Pancreas (tissue), 10 donors: ENCODE measurements at regions not wholly inside any gene's neighbourhood (a gene's known extent, or its start where the extent isn't known, plus 50 kb on each side); places are given as distances from the start of the nearest gene placed in this dataset.
"Not testable (repeated sequence)": the region's sequence is repeated elsewhere in the genome, so short reads cannot be mapped to it uniquely, and the experiment has no call there.

ENCODE experiments used
- ATAC-seq, 4 donors: fragments of 200-7000 bp; cut with Tn5 transposase; one replicate each; pipeline versions ENCODE4 v1.8.0 to v1.9.1; 2020; ENCODE audit warnings: mild to moderate bottlenecking in 4 of 4, moderate library complexity in 4 of 4
- DNase-seq, 6 donors: peaks; one replicate each; pipeline ENCODE4 v3.0.0-alpha.2; 2020
- FAIRE-seq: peaks from 2 replicates; lab custom pipeline; 2012; peaks lifted over from hg19 to GRCh38; lab: Jason Lieb, UNC
- H3K27ac ChIP-seq, 4 donors: fragments of 200-600 bp; sonication (generic); 1 replicate in 3 of 4; 2 replicates in 1 of 4; pipeline versions ENCODE4 v1.5.0 to v1.8.0; 2020
- H3K27me3 ChIP-seq, 4 donors: fragments of 200-600 bp; one replicate each; pipeline ENCODE4 v1.8.0; 2021
- H3K36me3 ChIP-seq, 3 donors: fragments of 200-600 bp; sonication (generic) in 1 of 3; one replicate each; pipeline versions ENCODE4 v1.5.0 to v1.8.0; 2020 to 2021
- H3K4me1 ChIP-seq, 3 donors: fragments of 200-600 bp; one replicate each; pipeline ENCODE4 v1.8.0; 2021
- H3K4me3 ChIP-seq, 4 donors: fragments of 200-600 bp; sonication (generic) in 2 of 4; one replicate each; pipeline versions ENCODE4 v1.5.0 to v1.8.0; 2020 to 2021
- H3K9me3 ChIP-seq, 4 donors: fragments of 200-600 bp; one replicate each; pipeline ENCODE4 v1.8.0; 2021
- CTCF ChIP-seq, 4 donors: fragments of 200-600 bp; sonication (generic) in 3 of 4; IDR thresholded peaks; one replicate each; pipeline versions ENCODE4 v1.5.0 to v1.8.0; 2021; ENCODE audit warnings: antibody characterized with exemption in 4 of 4
- WGBS, 2 donors: extraction: QIAGEN DNeasy Blood & Tissue Kit; methylation state at CpG; one replicate each; pipeline ENCODE4 v1.1.7; 2013; 5-methylcytosine and 5-hydroxymethylcytosine counted together
- intact Hi-C, 3 donors: fragments of 100-400 bp; cut with DNase I; formaldehyde crosslinking; loops; one replicate each; pipeline versions ENCODE4 v1.11.1 to v1.14.2; 2022
- donor health status: healthy with polysubstance abuse.
- donor health status: DM: no; HTN: no; CAD: no; lungs with moderate emphysema.
- donor health status: DM: no; HTN: no; CAD: no.
- donor health status: control.
- donor health status: control.
- donor health status: Bipolar disorder and iron deficiency.
- donor health status: DM: yes; HTN: yes; CAD: no.
- donor health status: DM: no; HTN: no; CAD: no.
- donor health status: DM: no; HTN: no; CAD: no.
- donor health status: DM: yes; HTN: yes; CAD: no.

- no peak for TF ChIP-seq CTCF (IDR thresholded peaks at IDR 0.05)
- FAIRE-seq: no peak
- Histone ChIP-seq H3K27me3 (no peaks in the 10 kb centered on the region), H3K4me3 (no peak overlapping the region), H3K27ac (no peak overlapping the region), H3K36me3 (no peaks in the 10 kb centered on the region), H3K9me3 (no peaks in the 10 kb centered on the region), H3K4me1 (no peaks in the 10 kb centered on the region)
- peak in 1 of 4 donors; percentile 21 for ATAC-seq
- DNase-seq: no peak
- WGBS, 2 donors: 49 to 57% methylated on average over 6 of the region's 6 CpGs
- intact Hi-C loops: no loop called here
Measured at GRCh38 chr2:224217233-224217961, 178.3 kb upstream of the SERPINE2 start.

- FAIRE-seq: not testable (repeated sequence)
- WGBS, 2 donors: 70 to 75% methylated on average over 3 of the region's 3 CpGs
Measured at GRCh38 chr2:224215611-224216010, 176.5 kb upstream of the SERPINE2 start.

GRCh38 chr2:224213396-224213795 is 174.3 kb upstream of the SERPINE2 start:
- ATAC-seq: no peak
- Histone ChIP-seq H3K4me1 (no peaks in the 10 kb centered on the region), H3K4me3 (no peak overlapping the region), H3K27me3 (no peaks in the 10 kb centered on the region), H3K27ac (no peak overlapping the region), H3K36me3 (no peaks in the 10 kb centered on the region), H3K9me3 (no peaks in the 10 kb centered on the region)
- 57 to 63% methylated on average over 4 of the region's 4 CpGs for WGBS, 2 donors
- no peak for TF ChIP-seq CTCF (IDR thresholded peaks at IDR 0.05)
- FAIRE-seq: no peak
- intact Hi-C loops: no loop called here
- DNase-seq: no peak

More at GRCh38 chr2:224215611-224216010, 176.5 kb upstream of the SERPINE2 start:
- H3K4me3 ChIP-seq, H3K4me1 ChIP-seq, H3K27me3 ChIP-seq, H3K9me3 ChIP-seq, H3K27ac ChIP-seq, DNase-seq, H3K36me3 ChIP-seq, ATAC-seq, intact Hi-C loops: not testable (repeated sequence)

- Histone ChIP-seq H3K9me3 (no peaks in the 10 kb centered on the region), H3K27me3 (no peaks in the 10 kb centered on the region), H3K27ac (no peak overlapping the region), H3K4me1 (no peaks in the 10 kb centered on the region), H3K36me3 (no peaks in the 10 kb centered on the region), H3K4me3 (no peak overlapping the region)
- DNase-seq (no peak), FAIRE-seq (no peak), ATAC-seq (no peak)
- intact Hi-C loops: no loop called here
- no peak for TF ChIP-seq CTCF (IDR thresholded peaks at IDR 0.05)
- WGBS, 2 donors: 40 to 50% methylated on average over 4 of the region's 4 CpGs
Measured at GRCh38 chr2:224211791-224212190, 172.7 kb upstream of the SERPINE2 start.

- no peak for FAIRE-seq
- no peak for DNase-seq
- Histone ChIP-seq H3K4me3 (no peak overlapping the region), H3K36me3 (no peaks in the 10 kb centered on the region), H3K4me1 (no peaks in the 10 kb centered on the region), H3K9me3 (no peaks in the 10 kb centered on the region), H3K27ac (no peak overlapping the region), H3K27me3 (no peaks in the 10 kb centered on the region)
- intact Hi-C loops: no loop called here
- no peak for TF ChIP-seq CTCF (IDR thresholded peaks at IDR 0.05)
- no peak for ATAC-seq
Measured at GRCh38 chr2:224211181-224211480, 172.0 kb upstream of the SERPINE2 start.
